22Rv1 (cell line): ENCODE measurements at regions not wholly inside any gene's neighbourhood (a gene's known extent, or its start where the extent isn't known, plus 50 kb on each side); places are given as distances from the start of the nearest gene placed in this dataset.
"Not testable (repeated sequence)": the region's sequence is repeated elsewhere in the genome, so short reads cannot be mapped to it uniquely, and the experiment has no call there.

ENCODE experiments used
- H3K27ac ChIP-seq: fragments of 450-650 bp; 2 replicates; pipeline ENCODE4 v1.5.1; 2017
- ZFX ChIP-seq: fragments of 450-650 bp; IDR thresholded peaks from 2 replicates; pipeline ENCODE4 v1.6.1; 2017; ENCODE audit warnings: antibody characterized with exemption, borderline replicate concordance
- TF ChIP-seq, protein P1 (sequence below): fragments of 450-650 bp; IDR thresholded peaks from 2 replicates; pipeline ENCODE4 v1.5.1; 2017; ENCODE audit warnings: mild to moderate bottlenecking

DNA sequence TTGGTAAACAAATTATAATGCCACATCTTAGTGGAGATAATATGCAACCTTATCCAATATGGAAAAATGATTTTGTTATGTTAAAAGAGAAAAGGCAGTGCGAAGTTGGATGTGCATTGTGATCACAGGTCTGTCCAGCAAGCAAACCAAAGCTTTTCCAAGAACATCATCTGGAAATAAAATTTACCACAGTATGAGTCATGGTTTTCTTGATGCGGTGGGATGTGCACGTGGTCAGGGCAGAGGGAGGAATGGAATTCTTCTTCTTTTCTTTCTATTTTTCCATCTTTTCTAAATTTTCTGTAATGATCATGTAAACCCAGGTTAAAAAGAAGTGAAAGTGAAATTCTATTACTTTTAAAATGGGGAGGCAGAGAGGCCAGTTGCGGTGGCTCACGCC is 169.8 kb downstream of the C11orf91 start:
- H3K27ac ChIP-seq: no peak overlapping the region
- no peak for TF ChIP-seq ZFX
- TF ChIP-seq, protein P1, sequence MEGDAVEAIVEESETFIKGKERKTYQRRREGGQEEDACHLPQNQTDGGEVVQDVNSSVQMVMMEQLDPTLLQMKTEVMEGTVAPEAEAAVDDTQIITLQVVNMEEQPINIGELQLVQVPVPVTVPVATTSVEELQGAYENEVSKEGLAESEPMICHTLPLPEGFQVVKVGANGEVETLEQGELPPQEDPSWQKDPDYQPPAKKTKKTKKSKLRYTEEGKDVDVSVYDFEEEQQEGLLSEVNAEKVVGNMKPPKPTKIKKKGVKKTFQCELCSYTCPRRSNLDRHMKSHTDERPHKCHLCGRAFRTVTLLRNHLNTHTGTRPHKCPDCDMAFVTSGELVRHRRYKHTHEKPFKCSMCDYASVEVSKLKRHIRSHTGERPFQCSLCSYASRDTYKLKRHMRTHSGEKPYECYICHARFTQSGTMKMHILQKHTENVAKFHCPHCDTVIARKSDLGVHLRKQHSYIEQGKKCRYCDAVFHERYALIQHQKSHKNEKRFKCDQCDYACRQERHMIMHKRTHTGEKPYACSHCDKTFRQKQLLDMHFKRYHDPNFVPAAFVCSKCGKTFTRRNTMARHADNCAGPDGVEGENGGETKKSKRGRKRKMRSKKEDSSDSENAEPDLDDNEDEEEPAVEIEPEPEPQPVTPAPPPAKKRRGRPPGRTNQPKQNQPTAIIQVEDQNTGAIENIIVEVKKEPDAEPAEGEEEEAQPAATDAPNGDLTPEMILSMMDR: no peak

DNA sequence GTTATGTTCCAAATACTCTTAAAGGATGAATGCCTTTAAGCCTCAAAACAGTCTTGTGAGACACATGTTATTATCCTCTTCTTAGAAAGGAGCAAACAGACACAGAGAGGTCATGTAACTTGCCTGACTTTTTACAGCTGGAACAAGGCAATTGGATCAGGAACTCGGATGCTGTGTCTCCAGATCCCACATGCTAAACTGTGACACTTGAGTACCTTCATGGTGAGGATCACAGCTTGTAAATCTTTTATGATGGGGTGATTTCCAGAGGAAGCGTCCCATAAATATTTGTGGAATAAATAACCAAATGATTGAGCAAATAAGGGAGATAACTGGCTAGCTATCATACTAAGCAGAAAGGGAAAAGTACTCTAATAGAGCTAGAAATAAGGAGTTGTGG is 171.2 kb downstream of the C11orf91 start:
- TF ChIP-seq ZFX: no peak
- TF ChIP-seq, protein P1: no peak
- H3K27ac ChIP-seq: no peak overlapping the region

DNA sequence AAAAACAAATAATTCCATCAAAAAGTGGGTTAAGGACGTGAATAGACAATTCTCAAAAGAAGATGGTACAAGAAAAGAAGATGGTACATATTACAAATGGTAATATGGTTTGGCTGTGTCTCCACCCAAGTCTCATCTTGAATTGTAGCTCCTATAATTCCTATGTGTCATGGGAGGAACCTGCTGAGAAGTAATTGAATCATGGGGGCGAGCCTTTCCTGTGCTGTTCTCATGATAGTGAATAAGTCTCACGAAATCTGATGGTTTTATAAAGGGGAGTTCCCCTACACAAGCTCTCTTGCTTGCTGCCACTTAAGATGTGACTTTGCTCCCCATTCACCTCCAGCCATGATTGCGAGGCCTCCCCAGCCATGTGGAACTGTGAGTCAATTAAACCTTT is 172.9 kb downstream of the C11orf91 start:
- H3K27ac ChIP-seq: not testable (repeated sequence)

DNA sequence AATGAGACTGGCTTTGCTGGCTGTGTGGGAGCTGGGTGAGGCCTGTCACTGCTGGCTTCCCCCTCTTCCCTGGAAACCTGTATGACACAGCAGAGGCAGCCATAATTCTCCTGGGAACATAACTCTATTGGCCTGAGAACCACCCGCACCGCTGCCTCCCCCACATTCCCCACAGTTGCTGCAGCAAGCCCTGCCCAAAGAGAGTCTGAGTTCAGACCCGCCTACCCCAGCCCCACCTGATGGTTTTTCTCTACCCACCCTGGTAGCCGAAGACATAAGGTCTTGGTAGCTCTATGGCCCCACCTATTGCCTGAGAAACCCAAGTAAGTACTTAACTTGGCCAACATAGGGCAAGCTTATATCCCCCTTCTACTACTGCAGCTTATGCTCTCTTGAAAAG is 174.8 kb downstream of the C11orf91 start:
- TF ChIP-seq ZFX: no peak
- TF ChIP-seq, protein P1: no peak
- no peak overlapping the region for H3K27ac ChIP-seq

DNA sequence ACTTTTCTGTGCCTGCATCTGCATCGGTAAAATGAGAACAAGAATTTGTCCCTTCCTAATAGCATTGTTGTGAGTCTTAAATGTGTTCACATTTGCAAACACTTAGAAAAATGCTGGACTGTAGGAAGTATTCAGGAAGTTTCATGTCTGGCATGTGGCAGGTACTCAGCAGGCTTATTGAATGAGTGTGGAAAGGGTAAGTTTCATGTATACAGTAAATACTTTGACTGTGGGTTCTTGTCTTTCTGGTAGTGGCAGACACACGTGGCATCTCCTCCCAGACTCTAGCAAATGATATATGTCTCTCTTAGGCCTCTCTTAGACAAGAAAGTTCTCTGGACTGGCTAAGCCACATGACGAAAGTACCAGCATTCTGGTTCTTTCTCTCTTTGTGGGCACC is 179.2 kb downstream of the C11orf91 start:
- TF ChIP-seq, protein P1: no peak
- TF ChIP-seq ZFX: no peak
- no peak overlapping the region for H3K27ac ChIP-seq

DNA sequence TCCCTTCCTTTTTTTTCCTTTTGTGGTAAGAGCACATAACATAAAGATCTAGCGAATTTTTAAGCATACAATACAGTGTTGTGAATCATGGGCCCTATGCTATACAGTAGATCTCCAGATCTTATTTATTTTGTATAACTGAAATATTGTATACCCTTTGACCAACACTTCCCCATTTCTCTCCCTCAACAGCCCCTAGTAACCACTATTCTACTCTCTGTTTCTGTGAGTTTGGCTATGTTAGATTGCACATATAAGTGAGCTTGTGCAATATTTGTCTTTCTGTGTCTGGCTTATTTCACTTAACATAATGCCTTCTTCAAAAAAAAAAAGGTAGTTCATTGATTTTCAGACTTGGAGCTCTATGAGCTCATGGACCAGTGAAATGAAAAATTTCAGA is 180.5 kb downstream of the C11orf91 start:
- no peak for TF ChIP-seq ZFX
- TF ChIP-seq, protein P1: no peak
- H3K27ac ChIP-seq: no peak overlapping the region

DNA sequence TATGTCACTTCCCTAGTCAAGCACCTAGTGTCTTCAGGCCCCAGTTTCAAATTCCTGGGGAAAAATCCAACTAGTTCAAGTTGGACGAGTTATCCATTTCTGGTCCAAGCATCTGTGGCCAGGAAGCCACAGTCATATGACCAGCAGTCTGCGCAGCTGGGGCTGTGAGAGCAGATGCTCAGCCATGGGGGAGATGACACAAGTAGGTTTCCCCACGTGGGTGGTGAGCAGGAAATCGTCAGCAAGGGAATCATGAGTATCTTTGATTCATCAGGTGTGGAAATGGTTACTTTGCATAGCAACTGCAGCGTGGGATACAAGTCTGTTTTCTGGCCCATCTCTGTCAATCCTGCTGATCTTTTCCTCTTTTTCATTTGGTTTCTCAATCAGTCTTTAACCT is 185.3 kb downstream of the C11orf91 start:
- no peak for TF ChIP-seq ZFX
- TF ChIP-seq, protein P1: no peak
- H3K27ac ChIP-seq: no peak overlapping the region
